A673 (cell line): ENCODE measurements at regions not wholly inside any gene's neighbourhood (a gene's known extent, or its start where the extent isn't known, plus 50 kb on each side); places are given as distances from the start of the nearest gene placed in this dataset.

Experiments used
- BruUV-seq: library from RNA; stranded (reverse); fragments of 400-500 nt; replicated peaks from 2 replicates; lab custom pipeline; 2021; lab: Mats Ljungman, UMichigan
- CTCF ChIA-PET: fragments of 300-600 bp; sonication (Branson Sonifier 250); formaldehyde crosslinking; loops from one replicate; lab custom pipeline; 2022; ENCODE audit warnings: antibody characterized with exemption; lab: Charles Lee
- POLR2A ChIA-PET: fragments of 300-600 bp; sonication (Branson Sonifier 250); formaldehyde crosslinking; loops from one replicate; lab custom pipeline; 2022; ENCODE audit warnings: antibody characterized with exemption; ENCODE audit not compliant: low non-redundant PET; lab: Charles Lee
- DNase-seq: peaks from one replicate; pipeline ENCODE4 v3.0.0-alpha.2; 2015; ENCODE audit warnings: low spot score
- H3K27ac ChIP-seq: fragments of 200-600 bp; sonication (generic); 2 replicates; pipeline ENCODE4 v1.5.1; 2016; ENCODE audit warnings: mixed run types, low read depth, mild to moderate bottlenecking, mixed read lengths, antibody characterized with exemption, low read length; ENCODE audit not compliant: poor library complexity, severe bottlenecking
- H3K27me3 ChIP-seq: fragments of 200-600 bp; sonication (generic); replicated peaks from 2 replicates; pipeline ENCODE4 v1.6.1; 2017; ENCODE audit warnings: mixed run types, low read depth, mild to moderate bottlenecking, mixed read lengths, antibody characterized with exemption, low read length; ENCODE audit not compliant: insufficient read depth, poor library complexity
- H3K36me3 ChIP-seq: fragments of 200-600 bp; sonication (generic); 2 replicates; pipeline ENCODE4 v1.6.1; 2016; ENCODE audit warnings: mixed run types, mild to moderate bottlenecking, mixed read lengths, antibody characterized with exemption, low read length; ENCODE audit not compliant: insufficient read depth, poor library complexity, severe bottlenecking
- H3K4me1 ChIP-seq: fragments of 200-600 bp; sonication (generic); 2 replicates; pipeline ENCODE4 v1.6.1; 2017; ENCODE audit warnings: mixed run types, mild to moderate bottlenecking, mixed read lengths, antibody characterized with exemption, low read length; ENCODE audit not compliant: insufficient read depth, poor library complexity, severe bottlenecking
- H3K4me3 ChIP-seq: fragments of 200-600 bp; sonication (generic); 2 replicates; pipeline ENCODE4 v1.5.1; 2016; ENCODE audit warnings: low read depth, mixed run types, mild to moderate bottlenecking, mixed read lengths, low read length; ENCODE audit not compliant: poor library complexity, severe bottlenecking
- H3K9me3 ChIP-seq: fragments of 200-600 bp; sonication (generic); 2 replicates; pipeline ENCODE4 v1.6.1; 2016; ENCODE audit warnings: mixed run types, low read depth, mild to moderate bottlenecking, mixed read lengths, antibody characterized with exemption, low read length; ENCODE audit not compliant: poor library complexity, severe bottlenecking
- CTCF ChIP-seq: fragments of 300-800, 200-600 bp; sonication (generic); conservative IDR thresholded peaks from 2 replicates; pipeline ENCODE4 v1.5.1; 2017; ENCODE audit warnings: low read depth, mild to moderate bottlenecking, antibody characterized with exemption, low read length, moderate library complexity, mixed read lengths
- EZH2 ChIP-seq: fragments of 200-600 bp; sonication (generic); IDR thresholded peaks from 2 replicates; pipeline ENCODE4 v1.6.1; 2017; ENCODE audit warnings: borderline replicate concordance, low read depth, mild to moderate bottlenecking, mixed read lengths, antibody characterized with exemption, low read length; ENCODE audit not compliant: poor library complexity, severe bottlenecking
- intact Hi-C: fragments of 100-400 bp; cut with micrococcal nuclease; formaldehyde crosslinking; loops from one replicate; pipeline ENCODE4 v1.10.0; 2022; ENCODE audit not compliant: unreplicated experiment

- H3K9me3 ChIP-seq = no peaks in the 10 kb centered on the region
- CTCF ChIA-PET = interaction anchor here (0.6 kb wide), 1 partner anchor 590 kb away, joined by 3 read pairs; no protein-coding TSS in a partner anchor
- intact Hi-C loops = no loop called here
These were observed 423.4 kb upstream of the SEMA6A start for GRCh38 chr5:116998024-116998423.

GRCh38 chr5:116992681-116993080 lies 418.1 kb upstream of the SEMA6A start:
- DNase-seq = no peak
- H3K36me3 ChIP-seq = no peaks in the 10 kb centered on the region
- no peaks in the 10 kb centered on the region for H3K27me3 ChIP-seq
- BruUV-seq = no TSS peak
- ChIA-PET POLR2A (no interaction called here), CTCF (no interaction called here)
- no peaks in the 10 kb centered on the region for H3K4me1 ChIP-seq
- intact Hi-C loops = no loop called here
- H3K9me3 ChIP-seq = no peaks in the 10 kb centered on the region
- H3K4me3 ChIP-seq = no peak overlapping the region
- TF ChIP-seq CTCF = no peak
- no peak overlapping the region for H3K27ac ChIP-seq

More at GRCh38 chr5:116998024-116998423, 423.4 kb upstream of the SEMA6A start:
- no peak for DNase-seq
- Histone ChIP-seq H3K4me3 (no peak overlapping the region), H3K36me3 (no peaks in the 10 kb centered on the region), H3K27ac (no peak overlapping the region), H3K4me1 (no peaks in the 10 kb centered on the region), H3K27me3 (no peaks in the 10 kb centered on the region)
- no peak for TF ChIP-seq CTCF
- TF ChIP-seq EZH2 = no peak
- no TSS peak for BruUV-seq
- POLR2A ChIA-PET = no interaction called here

GRCh38 chr5:116989995-116990394 lies 415.4 kb upstream of the SEMA6A start:
- no peak overlapping the region for H3K27ac ChIP-seq
- TF ChIP-seq EZH2 = no peak
- no peak for TF ChIP-seq CTCF
- no TSS peak for BruUV-seq
- H3K9me3 ChIP-seq = no peaks in the 10 kb centered on the region
- no peak for DNase-seq
- H3K27me3 ChIP-seq = no peaks in the 10 kb centered on the region
- H3K4me1 ChIP-seq = no peaks in the 10 kb centered on the region
- no peaks in the 10 kb centered on the region for H3K36me3 ChIP-seq
- intact Hi-C loops = no loop called here
- CTCF ChIA-PET = no interaction called here
- no peak overlapping the region for H3K4me3 ChIP-seq
- POLR2A ChIA-PET = no interaction called here
